HG03378 (cell line): ENCODE measurements at regions not wholly inside any gene's neighbourhood (a gene's known extent, or its start where the extent isn't known, plus 50 kb on each side); places are given as distances from the start of the nearest gene placed in this dataset.
"Not testable (repeated sequence)": the region's sequence is repeated elsewhere in the genome, so short reads cannot be mapped to it uniquely, and the experiment has no call there.

ENCODE experiments used
- ATAC-seq: cut with Tn5 transposase; IDR thresholded peaks from one replicate; pipeline ENCODE4 v1.9.1; 2021; ENCODE audit warnings: mild to moderate bottlenecking, moderate library complexity; ENCODE audit not compliant: unreplicated experiment

GRCh38 chr12:103011974-103012763, 54.7 kb downstream of the ASCL1 start:
- no peak for ATAC-seq

GRCh38 chr12:103012884-103013283, 55.4 kb downstream of the ASCL1 start:
- no peak for ATAC-seq

- ATAC-seq: no peak
Observed at GRCh38 chr12:103013741-103014300, 56.3 kb downstream of the ASCL1 start.

GRCh38 chr12:103016381-103016780, 58.9 kb downstream of the ASCL1 start:
- no peak for ATAC-seq

- no peak for ATAC-seq
Observed at GRCh38 chr12:103020839-103021238, 63.4 kb downstream of the ASCL1 start.

GRCh38 chr12:103021538-103022218, 64.2 kb downstream of the ASCL1 start:
- no peak for ATAC-seq

GRCh38 chr12:103024650-103025049, 67.2 kb downstream of the ASCL1 start:
- ATAC-seq: no peak

- not testable (repeated sequence) for ATAC-seq
Observed at GRCh38 chr12:103026643-103027042, 69.2 kb downstream of the ASCL1 start.

GRCh38 chr12:103028881-103029639, 71.6 kb downstream of the ASCL1 start:
- no peak for ATAC-seq

- ATAC-seq: no peak
Observed at GRCh38 chr12:103036581-103037214, 79.2 kb downstream of the ASCL1 start.

- ATAC-seq: no peak
Observed at GRCh38 chr12:103043531-103044486, 86.3 kb downstream of the ASCL1 start.

- ATAC-seq: no peak
Observed at GRCh38 chr12:103046154-103046553, 88.7 kb downstream of the ASCL1 start.

- no peak for ATAC-seq
Observed at GRCh38 chr12:103050273-103050672, 92.8 kb downstream of the ASCL1 start.

- ATAC-seq: no peak
Observed at GRCh38 chr12:103053089-103053488, 95.6 kb downstream of the ASCL1 start.

- ATAC-seq: no peak
Observed at GRCh38 chr12:103073630-103074029, 116.2 kb downstream of the ASCL1 start.

GRCh38 chr12:103075848-103076247, 118.4 kb downstream of the ASCL1 start:
- no peak for ATAC-seq

GRCh38 chr12:103077108-103077773, 119.8 kb downstream of the ASCL1 start:
- ATAC-seq: no peak

GRCh38 chr12:103085541-103085940, 128.1 kb downstream of the ASCL1 start:
- no peak for ATAC-seq

GRCh38 chr12:103086471-103086870, 129.0 kb downstream of the ASCL1 start:
- ATAC-seq: no peak
